Esophagus muscularis mucosa (tissue), 4 donors: ENCODE measurements at regions not wholly inside any gene's neighbourhood (a gene's known extent, or its start where the extent isn't known, plus 50 kb on each side); places are given as distances from the start of the nearest gene placed in this dataset.

Experiments
- DNase-seq: peaks from one replicate; pipeline ENCODE4 v3.0.0-alpha.2; 2017; ENCODE audit errors: extremely low spot score
- H3K27ac ChIP-seq, 4 donors: fragments of 200-600 bp; sonication (generic); replicated peaks in 1 of 4; 1 replicate in 3 of 4; 2 replicates in 1 of 4; pipeline ENCODE4 v1.5.1; 2016 to 2019; ENCODE audit warnings: mild to moderate bottlenecking in 1 of 4
- H3K27me3 ChIP-seq, 4 donors: fragments of 200-600 bp; sonication (generic); one replicate each; pipeline versions ENCODE4 v1.5.1 to v1.6.0; 2016 to 2019
- H3K36me3 ChIP-seq, 4 donors: fragments of 200-600 bp; sonication (generic); one replicate each; pipeline ENCODE4 v1.5.1; 2016 to 2019
- H3K4me1 ChIP-seq, 4 donors: fragments of 200-600 bp; sonication (generic); one replicate each; pipeline ENCODE4 v1.5.1; 2016 to 2019
- H3K4me3 ChIP-seq, 4 donors: fragments of 200-600 bp; sonication (generic); 1 replicate in 2 of 4; 2 replicates in 2 of 4; pipeline ENCODE4 v1.5.1; 2016 to 2019; ENCODE audit warnings: mild to moderate bottlenecking in 4 of 4, moderate library complexity in 1 of 4
- H3K9me3 ChIP-seq, 4 donors: fragments of 200-600 bp; sonication (generic); 1 replicate in 3 of 4; 2 replicates in 1 of 4; pipeline ENCODE4 v1.5.1; 2016 to 2019
- CTCF ChIP-seq, 3 experiments: fragments of 200-600 bp in 2 of 3; fragments of 450-650 bp in 1 of 3; sonication (generic) in 2 of 3; IDR thresholded peaks; one replicate each; pipeline ENCODE4 v1.5.1; 2017 to 2019; ENCODE audit warnings: antibody characterized with exemption in 3 of 3, mild to moderate bottlenecking in 2 of 3, moderate library complexity in 1 of 3
- EP300 ChIP-seq: sonication (generic); formaldehyde crosslinking; IDR thresholded peaks from one replicate; pipeline ENCODE4 v1.6.1; 2017; ENCODE audit warnings: antibody characterized with exemption
- POLR2A ChIP-seq: fragments of 450-650 bp; IDR thresholded peaks from one replicate; pipeline ENCODE4 v1.6.1; 2017; ENCODE audit warnings: antibody characterized with exemption, moderate library complexity, mild to moderate bottlenecking, low read depth
- POLR2AphosphoS5 ChIP-seq, 2 donors: sonication (generic); formaldehyde crosslinking; IDR thresholded peaks; one replicate each; pipeline ENCODE4 v1.6.1; 2017; ENCODE audit warnings: antibody characterized with exemption in 2 of 2
- WGBS: methylation state at CpG from one replicate; pipeline ENCODE4 v1.1.5; 2018; 5-methylcytosine and 5-hydroxymethylcytosine counted together
- intact Hi-C: fragments of 100-400 bp; cut with DNase I; formaldehyde crosslinking; loops from one replicate; pipeline ENCODE4 v1.15.1; 2023

GRCh38 chrX:39012621-39013111 lies 211.4 kb downstream of the MID1IP1 start:
- no peak overlapping the region for H3K4me3 ChIP-seq
- peaks cover 0 to 13% (median 9%) of the 10 kb centered on the region in 4 donors for H3K4me1 ChIP-seq
- intact Hi-C loops = no loop called here
- H3K36me3 ChIP-seq = no peaks in the 10 kb centered on the region
- WGBS = 47% methylated on average over 4 of the region's 4 CpGs
- DNase-seq = no peak
- H3K27me3 ChIP-seq = no peaks in the 10 kb centered on the region
- H3K27ac ChIP-seq = no peak overlapping the region
- TF ChIP-seq POLR2AphosphoS5 (IDR thresholded peaks at IDR 0.05) = no peak
- no peaks in the 10 kb centered on the region for H3K9me3 ChIP-seq

GRCh38 chrX:39016556-39016955 lies 215.3 kb downstream of the MID1IP1 start:
- intact Hi-C loops = no loop called here
- Histone ChIP-seq H3K27me3 (no peaks in the 10 kb centered on the region), H3K4me3 (no peak overlapping the region), H3K9me3 (no peaks in the 10 kb centered on the region), H3K4me1 (peaks cover 0 to 13% (median 9%) of the 10 kb centered on the region in 4 donors), H3K36me3 (no peaks in the 10 kb centered on the region), H3K27ac (no peak overlapping the region)
- no peak for TF ChIP-seq POLR2A
- no peak for TF ChIP-seq CTCF (IDR thresholded peaks at IDR 0.05)
- TF ChIP-seq EP300 = no peak
- TF ChIP-seq POLR2AphosphoS5 (IDR thresholded peaks at IDR 0.05) = no peak
- WGBS = 84% methylated on average over 3 of the region's 3 CpGs
- DNase-seq = no peak

GRCh38 chrX:39017077-39017476 lies 215.8 kb downstream of the MID1IP1 start:
- 76% methylated on average over 4 of the region's 4 CpGs for WGBS
- H3K9me3 ChIP-seq = no peaks in the 10 kb centered on the region
- H3K27ac ChIP-seq = no peak overlapping the region
- peaks cover 0 to 12% (median 9%) of the 10 kb centered on the region in 4 donors for H3K4me1 ChIP-seq
- H3K27me3 ChIP-seq = no peaks in the 10 kb centered on the region
- no peaks in the 10 kb centered on the region for H3K36me3 ChIP-seq
- intact Hi-C loops = no loop called here
- TF ChIP-seq EP300 (no peak), CTCF (IDR thresholded peaks at IDR 0.05) (no peak), POLR2AphosphoS5 (IDR thresholded peaks at IDR 0.05) (no peak), POLR2A (no peak)
- H3K4me3 ChIP-seq = no peak overlapping the region
- no peak for DNase-seq

- no peak for DNase-seq
- H3K4me3 ChIP-seq = no peak overlapping the region
- H3K4me1 ChIP-seq = peaks cover 0 to 6% (median 5%) of the 10 kb centered on the region in 4 donors
- TF ChIP-seq EP300 = no peak
- TF ChIP-seq POLR2A = no peak
- no peak for TF ChIP-seq CTCF (IDR thresholded peaks at IDR 0.05)
- TF ChIP-seq POLR2AphosphoS5 (IDR thresholded peaks at IDR 0.05) = no peak
- H3K27ac ChIP-seq = no peak overlapping the region
- 67% methylated on average over 6 of the region's 6 CpGs for WGBS
- no peaks in the 10 kb centered on the region for H3K36me3 ChIP-seq
- intact Hi-C loops = no loop called here
- no peaks in the 10 kb centered on the region for H3K27me3 ChIP-seq
- no peaks in the 10 kb centered on the region for H3K9me3 ChIP-seq
These were observed 216.5 kb downstream of the MID1IP1 start for GRCh38 chrX:39017716-39018115.

GRCh38 chrX:39018541-39018940 lies 217.3 kb downstream of the MID1IP1 start:
- no peak for DNase-seq
- H3K4me1 ChIP-seq = no peaks in the 10 kb centered on the region
- no peaks in the 10 kb centered on the region for H3K9me3 ChIP-seq
- 86% methylated on average over 3 of the region's 3 CpGs for WGBS
- no peak overlapping the region for H3K4me3 ChIP-seq
- no peaks in the 10 kb centered on the region for H3K27me3 ChIP-seq
- no peak for TF ChIP-seq POLR2A
- no peak for TF ChIP-seq CTCF (IDR thresholded peaks at IDR 0.05)
- no peak for TF ChIP-seq EP300
- no peak for TF ChIP-seq POLR2AphosphoS5 (IDR thresholded peaks at IDR 0.05)
- intact Hi-C loops = no loop called here
- no peak overlapping the region for H3K27ac ChIP-seq
- H3K36me3 ChIP-seq = no peaks in the 10 kb centered on the region
